ENCODE measurements at regions not wholly inside any gene's neighbourhood (a gene's known extent, or its start where the extent isn't known, plus 50 kb on each side); places are given as distances from the start of the nearest gene placed in this dataset.

- Histone ChIP-seq H3K36me3 (ENCODE audit: control insufficient read depth in 1 of 2, insufficient read depth in 2 of 2, low read length in 1 of 2) (no peaks in the 10 kb centered on the region), H3K4me1 (ENCODE audit: control insufficient read depth in 1 of 2, insufficient read depth in 2 of 2, low read length in 2 of 2) (no peaks in the 10 kb centered on the region), H3K27ac (ENCODE audit: low read depth in 1 of 2, low read length in 2 of 2) (no peak overlapping the region), H3K4me3 (ENCODE audit: low read length in 2 of 2) (no peak overlapping the region), H3K27me3 (ENCODE audit: control insufficient read depth in 1 of 2, insufficient read depth in 2 of 2, low read length in 1 of 2) (no peaks in the 10 kb centered on the region), H3K9me3 (ENCODE audit: control insufficient read depth, low read length) (no peaks in the 10 kb centered on the region)
- WGBS, 2 donors = 30 to 39% methylated on average over 2 of the region's 2 CpGs
- intact Hi-C loops (cut with DNase I) = no loop called here
- ATAC-seq (ENCODE audit: low FRiP score) = no peak
- DNase-seq = no peak
Measured at GRCh38 chr18:25592804-25593360, 240.9 kb upstream of the ZNF521 start.

GRCh38 chr18:25590456-25590855 is 238.5 kb upstream of the ZNF521 start:
- Histone ChIP-seq H3K27me3 (ENCODE audit: control insufficient read depth in 1 of 2, insufficient read depth in 2 of 2, low read length in 1 of 2) (no peaks in the 10 kb centered on the region), H3K4me1 (ENCODE audit: control insufficient read depth in 1 of 2, insufficient read depth in 2 of 2, low read length in 2 of 2) (no peaks in the 10 kb centered on the region), H3K27ac (ENCODE audit: low read depth in 1 of 2, low read length in 2 of 2) (no peak overlapping the region), H3K4me3 (ENCODE audit: low read length in 2 of 2) (no peak overlapping the region), H3K36me3 (ENCODE audit: control insufficient read depth in 1 of 2, insufficient read depth in 2 of 2, low read length in 1 of 2) (no peaks in the 10 kb centered on the region), H3K9me3 (ENCODE audit: control insufficient read depth, low read length) (no peaks in the 10 kb centered on the region)
- DNase-seq (no peak), ATAC-seq (ENCODE audit: low FRiP score) (no peak)
- 83 to 87% methylated on average over 8 of the region's 8 CpGs for WGBS, 2 donors
- intact Hi-C loops (cut with DNase I) = no loop called here

GRCh38 chr18:25587545-25587944 is 235.6 kb upstream of the ZNF521 start:
- Histone ChIP-seq H3K4me1 (ENCODE audit: control insufficient read depth in 1 of 2, insufficient read depth in 2 of 2, low read length in 2 of 2) (no peaks in the 10 kb centered on the region), H3K36me3 (ENCODE audit: control insufficient read depth in 1 of 2, insufficient read depth in 2 of 2, low read length in 1 of 2) (no peaks in the 10 kb centered on the region)
- intact Hi-C loops (cut with DNase I) = no loop called here

GRCh38 chr18:25568986-25569385 is 217.0 kb upstream of the ZNF521 start:
- no peak overlapping the region for H3K4me3 ChIP-seq (ENCODE audit: low read length in 2 of 2)
- ATAC-seq (ENCODE audit: low FRiP score) (no peak), DNase-seq (no peak)
- 77 to 78% methylated on average over 5 of the region's 5 CpGs for WGBS, 2 donors
- H3K36me3 ChIP-seq (ENCODE audit: control insufficient read depth in 1 of 2, insufficient read depth in 2 of 2, low read length in 1 of 2) = no peaks in the 10 kb centered on the region
- intact Hi-C loops (cut with DNase I) = no loop called here
- H3K27ac ChIP-seq (ENCODE audit: low read depth in 1 of 2, low read length in 2 of 2) = no peak overlapping the region
- H3K9me3 ChIP-seq (ENCODE audit: control insufficient read depth, low read length) = no peaks in the 10 kb centered on the region
- H3K4me1 ChIP-seq (ENCODE audit: control insufficient read depth in 1 of 2, insufficient read depth in 2 of 2, low read length in 2 of 2) = no peaks in the 10 kb centered on the region
- no peaks in the 10 kb centered on the region for H3K27me3 ChIP-seq (ENCODE audit: control insufficient read depth in 1 of 2, insufficient read depth in 2 of 2, low read length in 1 of 2)

More at GRCh38 chr18:25587545-25587944, 235.6 kb upstream of the ZNF521 start:
- H3K4me3 ChIP-seq (ENCODE audit: low read length in 2 of 2) = no peak overlapping the region
- H3K27me3 ChIP-seq (ENCODE audit: control insufficient read depth in 1 of 2, insufficient read depth in 2 of 2, low read length in 1 of 2) = no peaks in the 10 kb centered on the region
- no peak for DNase-seq
- no peak overlapping the region for H3K27ac ChIP-seq (ENCODE audit: low read depth in 1 of 2, low read length in 2 of 2)
- 69 to 88% methylated on average over 5 of the region's 5 CpGs for WGBS, 2 donors
- no peak for ATAC-seq (ENCODE audit: low FRiP score)
- no peaks in the 10 kb centered on the region for H3K9me3 ChIP-seq (ENCODE audit: control insufficient read depth, low read length)

- 81 to 82% methylated on average over 16 of the region's 16 CpGs for WGBS, 2 donors
Measured at GRCh38 chr18:25563816-25564683, 212.1 kb upstream of the ZNF521 start.

GRCh38 chr18:25563346-25563745 is 211.4 kb upstream of the ZNF521 start:
- H3K9me3 ChIP-seq (ENCODE audit: control insufficient read depth, low read length) = no peaks in the 10 kb centered on the region
- H3K36me3 ChIP-seq (ENCODE audit: control insufficient read depth in 1 of 2, insufficient read depth in 2 of 2, low read length in 1 of 2) = no peaks in the 10 kb centered on the region
- intact Hi-C loops (cut with DNase I) = no loop called here
- no peaks in the 10 kb centered on the region for H3K4me1 ChIP-seq (ENCODE audit: control insufficient read depth in 1 of 2, insufficient read depth in 2 of 2, low read length in 2 of 2)
- no peak overlapping the region for H3K27ac ChIP-seq (ENCODE audit: low read depth in 1 of 2, low read length in 2 of 2)
- H3K27me3 ChIP-seq (ENCODE audit: control insufficient read depth in 1 of 2, insufficient read depth in 2 of 2, low read length in 1 of 2) = no peaks in the 10 kb centered on the region
- no peak for ATAC-seq (ENCODE audit: low FRiP score)
- H3K4me3 ChIP-seq (ENCODE audit: low read length in 2 of 2) = no peak overlapping the region
- WGBS, 2 donors = 90 to 91% methylated on average over 3 of the region's 3 CpGs
- DNase-seq = no peak

More at GRCh38 chr18:25563816-25564683, 212.1 kb upstream of the ZNF521 start:
- no peak overlapping the region for H3K27ac ChIP-seq (ENCODE audit: low read depth in 1 of 2, low read length in 2 of 2)
- no peaks in the 10 kb centered on the region for H3K36me3 ChIP-seq (ENCODE audit: control insufficient read depth in 1 of 2, insufficient read depth in 2 of 2, low read length in 1 of 2)
- H3K4me3 ChIP-seq (ENCODE audit: low read length in 2 of 2) = no peak overlapping the region
- DNase-seq (no peak), ATAC-seq (ENCODE audit: low FRiP score) (no peak)
- no peaks in the 10 kb centered on the region for H3K4me1 ChIP-seq (ENCODE audit: control insufficient read depth in 1 of 2, insufficient read depth in 2 of 2, low read length in 2 of 2)
- no peaks in the 10 kb centered on the region for H3K9me3 ChIP-seq (ENCODE audit: control insufficient read depth, low read length)
- no peaks in the 10 kb centered on the region for H3K27me3 ChIP-seq (ENCODE audit: control insufficient read depth in 1 of 2, insufficient read depth in 2 of 2, low read length in 1 of 2)
- intact Hi-C loops (cut with DNase I) = no loop called here

GRCh38 chr18:25561918-25562317 is 210.0 kb upstream of the ZNF521 start:
- no peak for ATAC-seq (ENCODE audit: low FRiP score)
- Histone ChIP-seq H3K27me3 (ENCODE audit: control insufficient read depth in 1 of 2, insufficient read depth in 2 of 2, low read length in 1 of 2) (no peaks in the 10 kb centered on the region), H3K4me1 (ENCODE audit: control insufficient read depth in 1 of 2, insufficient read depth in 2 of 2, low read length in 2 of 2) (no peaks in the 10 kb centered on the region), H3K4me3 (ENCODE audit: low read length in 2 of 2) (no peak overlapping the region), H3K9me3 (ENCODE audit: control insufficient read depth, low read length) (no peaks in the 10 kb centered on the region), H3K36me3 (ENCODE audit: control insufficient read depth in 1 of 2, insufficient read depth in 2 of 2, low read length in 1 of 2) (no peaks in the 10 kb centered on the region), H3K27ac (ENCODE audit: low read depth in 1 of 2, low read length in 2 of 2) (no peak overlapping the region)
- intact Hi-C loops (cut with DNase I) = no loop called here
- no peak for DNase-seq
- 57% methylated on average over 6 of the region's 6 CpGs for WGBS, 2 donors

GRCh38 chr18:25560369-25560768 is 208.4 kb upstream of the ZNF521 start:
- no peaks in the 10 kb centered on the region for H3K27me3 ChIP-seq (ENCODE audit: control insufficient read depth in 1 of 2, insufficient read depth in 2 of 2, low read length in 1 of 2)
- no peak overlapping the region for H3K4me3 ChIP-seq (ENCODE audit: low read length in 2 of 2)
- DNase-seq (no peak), ATAC-seq (ENCODE audit: low FRiP score) (no peak)
- no peaks in the 10 kb centered on the region for H3K36me3 ChIP-seq (ENCODE audit: control insufficient read depth in 1 of 2, insufficient read depth in 2 of 2, low read length in 1 of 2)
- H3K9me3 ChIP-seq (ENCODE audit: control insufficient read depth, low read length) = no peaks in the 10 kb centered on the region
- intact Hi-C loops (cut with DNase I) = no loop called here
- 56 to 60% methylated on average over 4 of the region's 4 CpGs for WGBS, 2 donors
- H3K4me1 ChIP-seq (ENCODE audit: control insufficient read depth in 1 of 2, insufficient read depth in 2 of 2, low read length in 2 of 2) = no peaks in the 10 kb centered on the region
- H3K27ac ChIP-seq (ENCODE audit: low read depth in 1 of 2, low read length in 2 of 2) = no peak overlapping the region

GRCh38 chr18:25557011-25557410 is 205.0 kb upstream of the ZNF521 start:
- Histone ChIP-seq H3K4me1 (ENCODE audit: control insufficient read depth in 1 of 2, insufficient read depth in 2 of 2, low read length in 2 of 2) (no peaks in the 10 kb centered on the region), H3K27ac (ENCODE audit: low read depth in 1 of 2, low read length in 2 of 2) (no peak overlapping the region), H3K4me3 (ENCODE audit: low read length in 2 of 2) (no peak overlapping the region), H3K36me3 (ENCODE audit: control insufficient read depth in 1 of 2, insufficient read depth in 2 of 2, low read length in 1 of 2) (no peaks in the 10 kb centered on the region), H3K27me3 (ENCODE audit: control insufficient read depth in 1 of 2, insufficient read depth in 2 of 2, low read length in 1 of 2) (no peaks in the 10 kb centered on the region), H3K9me3 (ENCODE audit: control insufficient read depth, low read length) (no peaks in the 10 kb centered on the region)
- ATAC-seq (ENCODE audit: low FRiP score) (no peak), DNase-seq (no peak)
- 52 to 58% methylated on average over 7 of the region's 7 CpGs for WGBS, 2 donors
- intact Hi-C loops (cut with DNase I) = no loop called here
